Lower leg skin (tissue), 3 donors: ENCODE measurements at regions not wholly inside any gene's neighbourhood (a gene's known extent, or its start where the extent isn't known, plus 50 kb on each side); places are given as distances from the start of the nearest gene placed in this dataset.

Experiments used
- CTCF ChIP-seq, 3 donors: fragments of 450-650 bp; IDR thresholded peaks; one replicate each; pipeline ENCODE4 v1.5.1; 2016; ENCODE audit warnings: antibody characterized with exemption in 3 of 3, mild to moderate bottlenecking in 3 of 3, moderate library complexity in 2 of 3
- POLR2A ChIP-seq, 2 donors: fragments of 450-650 bp; IDR thresholded peaks; one replicate each; pipeline ENCODE4 v1.6.1; 2016 to 2017; ENCODE audit warnings: antibody characterized with exemption in 2 of 2, mild to moderate bottlenecking in 1 of 2, moderate library complexity in 1 of 2

- TF ChIP-seq POLR2A (IDR thresholded peaks at IDR 0.05) (no peak), CTCF (IDR thresholded peaks at IDR 0.05) (no peak)
Observed at GRCh38 chr10:121059351-121059750, 208.2 kb downstream of the WDR11 start.
